ENCODE measurements at regions not wholly inside any gene's neighbourhood (a gene's known extent, or its start where the extent isn't known, plus 50 kb on each side); places are given as distances from the start of the nearest gene placed in this dataset.
"Not testable (repeated sequence)": the region's sequence is repeated elsewhere in the genome, so short reads cannot be mapped to it uniquely, and the experiment has no call there.

DNA sequence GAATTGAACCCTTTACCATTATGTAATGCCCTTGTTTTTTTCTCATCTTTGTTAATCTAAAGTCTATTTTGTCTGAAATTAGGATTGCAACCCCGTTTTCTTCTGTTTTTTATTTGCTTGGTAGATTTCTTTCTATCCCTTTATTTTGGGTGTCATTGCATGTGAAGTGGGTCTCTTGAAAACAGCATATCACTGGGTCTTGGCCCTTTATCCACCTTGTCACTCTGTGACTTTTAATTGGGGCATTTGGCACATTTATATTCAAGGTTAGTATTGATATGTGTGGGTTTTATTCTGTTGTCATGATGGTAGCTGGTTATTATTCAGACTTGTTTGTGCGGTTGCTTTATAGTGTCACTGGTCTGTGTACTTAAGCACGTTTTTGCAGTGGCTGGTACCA lies 117.4 kb upstream of the MARCHF11 start:
- DNase-seq = no peak

DNA sequence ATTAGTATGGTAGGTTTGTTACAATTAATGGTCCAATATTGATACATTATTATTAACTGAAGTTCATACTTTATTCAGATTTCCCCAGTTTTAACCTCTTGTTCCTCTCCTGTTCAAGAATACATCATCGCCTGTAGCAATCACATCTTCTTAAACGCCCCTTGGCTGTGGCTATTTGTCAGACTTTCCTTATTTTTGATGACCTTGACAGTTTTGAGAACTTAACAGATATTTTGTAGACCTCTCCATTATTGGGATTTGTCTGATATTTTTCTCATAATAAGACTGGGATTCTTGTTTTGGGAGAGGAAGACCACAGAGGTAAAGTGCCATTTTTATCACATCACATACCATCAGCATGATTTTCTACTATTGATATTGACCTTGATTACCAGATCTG lies 112.3 kb upstream of the MARCHF11 start:
- no peak for DNase-seq

DNA sequence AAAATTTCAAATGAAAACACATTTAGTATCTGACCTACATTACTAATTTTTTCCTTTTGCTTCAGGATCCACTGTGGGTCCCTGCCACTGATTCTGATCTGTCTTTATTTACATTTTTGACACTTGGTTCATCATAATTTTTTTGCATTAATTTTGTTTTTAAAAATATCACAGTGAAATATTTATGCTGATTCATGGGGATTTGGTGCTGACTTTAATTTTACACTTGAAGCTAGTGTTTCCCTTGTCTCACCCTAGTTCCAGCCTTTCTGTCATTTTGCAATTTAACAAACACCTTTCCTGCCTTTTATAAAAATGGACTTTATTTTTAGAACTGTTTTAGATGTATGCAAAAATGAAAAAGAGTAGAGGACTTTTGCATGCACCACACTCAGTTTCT lies 111.9 kb upstream of the MARCHF11 start:
- no peak for DNase-seq

DNA sequence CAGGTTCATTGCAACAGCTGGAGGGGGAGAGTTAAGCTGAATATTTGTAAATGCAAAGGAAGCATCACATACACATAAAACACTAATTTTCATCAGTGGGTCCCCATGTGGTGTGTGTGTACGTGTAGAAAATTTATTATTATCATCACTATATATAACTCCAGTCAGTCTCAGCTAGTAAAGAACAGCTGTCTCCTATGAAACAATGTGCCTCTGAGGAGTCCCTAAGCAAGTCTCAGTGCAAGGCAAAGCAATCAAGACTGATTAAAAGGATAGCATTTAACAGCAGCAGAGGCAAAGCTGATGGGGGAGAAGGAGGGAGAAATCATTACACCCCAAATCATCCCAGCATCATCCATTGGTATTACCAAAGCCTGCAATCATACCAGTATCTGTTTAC lies 104.2 kb upstream of the MARCHF11 start:
- no peak for DNase-seq

DNA sequence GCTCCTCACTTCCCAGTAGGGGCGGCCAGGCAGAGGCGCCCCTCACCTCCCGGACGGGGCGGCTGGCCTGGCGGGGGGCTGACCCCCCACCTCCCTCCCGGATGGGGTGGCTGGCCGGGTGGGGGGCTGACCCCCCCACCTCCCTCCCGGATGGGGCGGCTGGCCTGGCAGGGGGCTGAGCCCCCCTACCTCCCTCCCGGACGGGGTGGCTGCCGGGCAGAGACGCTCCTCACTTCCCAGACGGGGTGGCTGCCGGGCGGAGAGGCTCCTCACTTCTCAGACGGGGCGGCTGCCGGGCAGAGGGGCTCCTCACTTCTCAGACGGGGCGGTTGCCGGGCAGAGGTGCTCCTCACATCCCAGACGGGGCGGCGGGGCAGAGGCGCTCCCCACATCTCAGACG lies 97.3 kb upstream of the MARCHF11 start:
- DNase-seq = not testable (repeated sequence)

DNA sequence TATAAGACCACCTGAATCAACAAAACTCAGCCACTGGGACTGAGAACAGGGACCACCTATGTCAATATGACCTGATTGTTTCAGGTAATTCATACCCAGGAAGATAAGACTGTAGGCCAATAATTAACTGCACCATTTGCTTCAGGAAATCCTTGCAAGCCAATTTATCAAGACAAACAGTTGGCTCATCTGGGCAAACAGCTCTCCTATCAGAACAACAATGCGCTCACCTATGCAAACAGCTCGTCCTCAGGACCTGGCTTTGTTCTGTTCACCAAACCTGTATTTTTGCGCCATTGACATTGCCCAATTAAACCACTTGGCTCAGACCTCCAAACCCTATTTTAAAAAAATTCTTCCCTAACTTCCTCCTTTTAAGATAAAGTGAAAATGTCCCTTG lies 92.3 kb upstream of the MARCHF11 start:
- no peak for DNase-seq

DNA sequence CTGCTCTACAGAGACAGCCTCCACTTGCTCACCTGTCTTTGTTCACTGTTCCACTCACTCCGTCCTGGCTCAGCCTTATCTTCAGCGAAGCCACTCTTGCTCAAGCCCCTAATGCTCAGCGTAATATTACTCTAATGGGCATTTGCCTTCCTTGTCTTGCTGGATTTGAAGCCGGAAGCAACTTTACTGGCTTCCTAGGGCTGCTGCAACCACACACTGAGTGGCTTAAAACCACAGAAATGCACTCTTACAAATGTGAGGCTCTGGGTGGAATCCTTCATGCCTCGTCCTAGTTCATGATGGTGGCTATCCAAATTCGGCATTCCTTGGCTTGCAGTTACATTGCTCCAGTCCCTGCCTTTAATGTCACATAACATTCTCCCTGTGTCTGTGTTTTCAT lies 85.5 kb upstream of the MARCHF11 start:
- DNase-seq = no peak

DNA sequence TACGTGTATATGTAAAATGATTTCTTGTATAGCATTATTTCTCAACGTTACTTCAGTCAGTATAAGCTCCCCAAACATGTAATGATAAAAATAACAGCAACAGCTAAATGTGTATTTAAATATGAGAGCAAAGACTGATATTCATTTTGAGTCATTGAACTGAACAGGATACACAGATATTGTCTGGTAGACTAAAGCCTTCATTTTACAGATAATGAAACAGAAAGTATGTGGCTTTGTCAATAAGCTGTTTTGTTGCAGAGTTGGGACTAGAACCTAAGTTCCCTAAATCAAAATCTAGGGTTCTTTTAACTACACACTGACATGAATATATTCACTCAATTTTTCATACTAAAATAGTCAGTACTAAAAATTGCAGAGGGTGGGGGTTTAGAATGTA lies 80.4 kb upstream of the MARCHF11 start:
- DNase-seq = no peak

DNA sequence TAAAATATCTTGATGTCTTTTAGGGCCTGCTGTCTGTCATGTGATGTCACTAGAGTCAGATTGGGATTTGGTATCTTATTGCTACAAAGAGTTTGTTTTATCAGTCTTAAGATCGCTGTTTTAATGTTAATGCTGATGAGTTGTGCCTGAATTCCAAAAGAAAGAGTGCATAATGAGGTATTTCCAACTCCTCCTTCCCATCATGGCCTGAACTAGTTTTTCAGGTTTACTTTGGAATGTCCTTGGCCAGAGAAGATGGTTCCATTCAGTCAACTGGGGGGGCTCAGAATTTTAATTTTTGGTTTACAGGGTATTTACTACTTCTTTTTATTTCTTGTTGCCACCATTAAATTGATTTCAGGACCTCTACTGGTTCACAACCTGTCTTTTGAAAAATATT lies 74.3 kb upstream of the MARCHF11 start:
- no peak for DNase-seq

DNA sequence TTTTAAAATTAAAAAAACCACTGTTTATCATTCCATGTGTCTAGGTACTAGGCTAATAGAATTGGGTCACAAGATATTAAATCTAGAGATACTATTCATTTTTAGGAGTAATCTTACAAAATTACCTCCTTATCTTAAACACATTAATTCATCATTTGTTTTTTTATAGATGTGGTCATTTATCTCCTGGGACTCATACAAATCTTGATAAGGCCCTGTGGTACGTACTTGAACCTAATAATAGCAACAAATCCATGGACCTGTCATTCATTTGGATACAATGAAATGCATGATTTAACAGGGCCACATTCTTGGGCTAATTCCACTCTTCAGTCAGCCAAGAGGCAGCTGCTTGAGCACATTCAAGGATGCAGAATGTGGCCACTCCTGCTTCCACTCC lies 66.4 kb upstream of the MARCHF11 start:
- DNase-seq = no peak

DNA sequence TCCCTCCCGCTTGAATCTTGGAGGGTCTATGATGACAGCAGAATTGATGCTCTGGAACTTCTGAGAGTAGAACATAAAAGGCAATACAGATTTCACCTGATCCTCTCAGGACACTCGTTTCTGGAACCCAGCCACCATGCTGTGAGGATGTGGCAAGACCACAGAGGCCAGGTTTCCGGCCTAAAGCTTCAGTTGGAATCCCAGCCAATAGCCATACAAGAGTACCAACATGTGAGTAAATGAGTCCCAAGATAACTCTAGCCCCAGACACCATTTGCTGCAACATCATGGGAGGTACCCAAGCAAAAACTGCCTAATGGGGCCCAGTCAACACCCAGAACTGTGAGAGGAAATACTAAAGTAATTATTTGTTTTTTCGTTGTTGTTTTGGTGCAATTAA lies 65.7 kb upstream of the MARCHF11 start:
- no peak for DNase-seq

DNA sequence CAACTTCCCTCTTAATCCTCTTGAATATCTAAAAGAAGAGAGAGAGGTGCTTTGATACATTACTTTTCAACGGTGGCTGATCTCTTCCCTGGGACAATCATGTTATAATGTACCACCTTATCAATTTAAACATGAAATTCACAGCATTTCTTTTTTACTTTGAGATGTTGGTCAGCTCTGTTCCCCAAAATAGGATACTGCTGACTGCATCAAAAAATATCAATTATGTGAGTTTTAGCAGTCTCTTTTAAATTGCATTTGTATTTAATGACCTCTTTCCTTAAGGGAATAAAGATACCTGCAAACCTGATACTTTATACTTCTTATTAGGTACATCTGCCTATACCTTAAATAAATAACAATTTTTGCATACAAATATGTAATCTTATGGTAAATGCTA lies 58.4 kb upstream of the MARCHF11 start:
- DNase-seq = no peak

DNA sequence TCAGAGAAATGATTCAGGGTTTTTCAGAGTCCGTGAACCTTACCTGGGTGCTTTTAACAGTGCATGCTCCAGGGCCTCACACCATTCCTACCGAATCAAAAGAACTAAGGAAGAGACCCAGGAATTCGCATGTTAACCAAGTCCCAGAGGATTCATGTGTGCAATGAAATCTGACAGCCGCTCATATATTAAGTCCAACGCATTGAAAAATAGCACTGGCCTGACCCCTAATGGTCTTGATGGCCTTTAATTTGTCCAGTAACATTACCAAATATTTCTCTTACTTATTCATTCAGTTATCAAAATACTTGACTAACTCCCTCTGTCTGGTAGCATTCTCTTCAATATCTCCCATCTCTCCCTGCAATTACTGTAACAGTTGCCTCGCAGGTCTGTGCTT lies 55.0 kb upstream of the MARCHF11 start:
- no peak for DNase-seq

DNA sequence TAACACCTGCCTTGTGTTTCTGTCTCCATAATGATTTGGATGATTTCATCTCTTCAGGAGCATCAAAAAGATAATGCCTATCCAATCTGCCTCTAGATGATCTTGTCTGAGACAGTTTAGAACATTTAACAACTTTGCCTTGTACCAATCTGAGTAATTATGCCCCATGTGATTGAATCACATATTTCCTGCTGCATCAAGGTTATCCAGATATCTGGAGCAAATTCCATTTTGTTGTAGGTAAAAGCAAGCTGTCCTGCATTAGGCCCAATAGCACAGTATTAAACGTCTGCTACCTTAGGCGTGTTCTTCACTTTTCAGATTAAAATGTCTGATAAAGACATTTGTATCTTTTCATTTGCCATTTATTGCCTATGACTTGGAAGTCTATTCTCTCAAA lies 54.1 kb upstream of the MARCHF11 start:
- DNase-seq = no peak

DNA sequence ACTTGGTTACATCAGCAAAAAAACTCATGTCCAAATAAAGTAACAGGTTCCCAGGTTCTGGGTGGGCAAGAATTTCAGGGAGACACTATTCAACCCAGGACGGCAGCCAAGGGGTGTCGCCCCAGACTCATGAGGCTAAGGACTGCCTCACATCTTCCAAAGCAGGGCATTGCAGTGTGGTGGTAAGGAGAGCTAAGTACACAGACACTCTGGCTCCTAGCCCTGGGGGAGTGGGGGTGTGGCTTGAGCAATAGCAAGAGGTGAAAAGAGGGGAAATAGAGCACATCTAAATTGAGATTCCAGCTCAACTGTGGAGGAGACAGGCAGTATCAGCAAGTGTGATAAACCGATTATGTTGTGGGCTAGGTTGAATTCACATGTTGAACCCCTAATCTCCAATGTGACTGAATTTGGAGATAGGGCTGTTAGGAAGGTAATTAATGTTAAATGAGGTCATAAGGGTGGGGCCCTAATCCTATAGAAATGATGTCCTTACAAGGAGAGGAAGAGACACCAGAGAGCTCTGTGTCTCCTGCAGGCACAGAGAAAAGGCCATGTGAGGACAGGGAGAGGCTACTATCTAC lies 49.9 kb upstream of the MARCHF11 start:
- no peak for DNase-seq

Measured in hindlimb muscle (tissue), 1 donor.